LNCAP (cell line): ENCODE measurements at regions not wholly inside any gene's neighbourhood (a gene's known extent, or its start where the extent isn't known, plus 50 kb on each side); places are given as distances from the start of the nearest gene placed in this dataset.

ENCODE experiments used
- TF ChIP-seq, protein P1 (sequence below): fragments of 450-650 bp; IDR thresholded peaks from 2 replicates; pipeline ENCODE4 v1.5.1; 2017; ENCODE audit warnings: mild to moderate bottlenecking

DNA sequence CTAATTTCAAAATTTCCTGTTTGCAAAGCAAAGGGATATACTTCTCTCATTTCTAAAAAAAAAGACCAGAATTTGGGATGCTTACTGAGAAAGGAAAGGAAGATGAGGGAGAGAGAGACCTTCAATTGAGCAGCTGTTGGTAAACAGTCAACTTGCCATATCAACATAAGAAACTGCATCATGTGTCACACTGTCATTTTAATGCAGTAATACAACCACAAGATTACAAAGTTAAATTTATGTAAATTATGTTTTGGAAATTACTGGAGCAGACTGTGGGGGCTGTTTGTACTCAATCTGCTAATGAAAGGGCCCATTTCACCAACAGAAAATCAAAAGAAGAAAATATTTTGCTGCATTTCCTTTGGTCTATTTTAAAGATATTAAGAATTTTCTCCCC is 370.4 kb upstream of the TMPO start:
- TF ChIP-seq, protein P1, sequence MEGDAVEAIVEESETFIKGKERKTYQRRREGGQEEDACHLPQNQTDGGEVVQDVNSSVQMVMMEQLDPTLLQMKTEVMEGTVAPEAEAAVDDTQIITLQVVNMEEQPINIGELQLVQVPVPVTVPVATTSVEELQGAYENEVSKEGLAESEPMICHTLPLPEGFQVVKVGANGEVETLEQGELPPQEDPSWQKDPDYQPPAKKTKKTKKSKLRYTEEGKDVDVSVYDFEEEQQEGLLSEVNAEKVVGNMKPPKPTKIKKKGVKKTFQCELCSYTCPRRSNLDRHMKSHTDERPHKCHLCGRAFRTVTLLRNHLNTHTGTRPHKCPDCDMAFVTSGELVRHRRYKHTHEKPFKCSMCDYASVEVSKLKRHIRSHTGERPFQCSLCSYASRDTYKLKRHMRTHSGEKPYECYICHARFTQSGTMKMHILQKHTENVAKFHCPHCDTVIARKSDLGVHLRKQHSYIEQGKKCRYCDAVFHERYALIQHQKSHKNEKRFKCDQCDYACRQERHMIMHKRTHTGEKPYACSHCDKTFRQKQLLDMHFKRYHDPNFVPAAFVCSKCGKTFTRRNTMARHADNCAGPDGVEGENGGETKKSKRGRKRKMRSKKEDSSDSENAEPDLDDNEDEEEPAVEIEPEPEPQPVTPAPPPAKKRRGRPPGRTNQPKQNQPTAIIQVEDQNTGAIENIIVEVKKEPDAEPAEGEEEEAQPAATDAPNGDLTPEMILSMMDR, result no peak

DNA sequence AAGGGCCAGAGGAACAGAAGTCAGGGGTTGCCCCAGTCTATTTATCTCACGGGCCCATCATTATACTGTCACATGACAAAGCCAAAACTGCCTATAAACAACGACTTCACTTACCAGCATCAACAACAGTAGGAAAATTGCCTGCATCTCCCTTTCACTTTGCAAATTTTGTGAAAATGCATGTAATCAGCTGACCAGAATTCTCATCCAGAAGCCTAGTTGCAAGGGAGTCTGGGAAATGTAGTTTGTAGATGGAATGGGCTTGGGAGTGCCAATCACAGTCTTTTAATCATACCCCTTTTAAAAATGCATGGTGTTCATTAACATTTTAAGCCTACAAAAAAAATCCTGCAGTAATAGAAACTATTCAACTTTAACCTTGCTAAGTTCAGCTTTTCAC is 369.3 kb upstream of the TMPO start:
- TF ChIP-seq, protein P1, result no peak

DNA sequence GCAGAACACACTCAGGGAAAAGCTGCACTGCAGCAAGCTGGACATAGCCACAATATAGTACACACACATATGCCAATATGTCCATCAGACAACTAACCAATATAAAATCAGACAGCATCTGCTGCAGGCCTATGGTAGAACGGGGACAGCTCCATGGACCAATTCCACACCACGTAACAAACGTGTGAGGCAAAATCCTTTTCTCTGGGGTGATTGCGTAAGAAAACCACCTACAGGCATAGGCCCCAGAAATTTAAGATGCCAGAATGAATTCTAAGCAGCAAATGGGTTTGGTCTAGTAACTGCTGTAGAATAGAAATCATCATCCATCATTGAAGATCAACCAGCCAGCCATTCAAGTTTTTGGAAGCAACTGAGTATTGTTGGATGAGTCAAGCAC is 368.9 kb upstream of the TMPO start:
- TF ChIP-seq, protein P1, result no peak

DNA sequence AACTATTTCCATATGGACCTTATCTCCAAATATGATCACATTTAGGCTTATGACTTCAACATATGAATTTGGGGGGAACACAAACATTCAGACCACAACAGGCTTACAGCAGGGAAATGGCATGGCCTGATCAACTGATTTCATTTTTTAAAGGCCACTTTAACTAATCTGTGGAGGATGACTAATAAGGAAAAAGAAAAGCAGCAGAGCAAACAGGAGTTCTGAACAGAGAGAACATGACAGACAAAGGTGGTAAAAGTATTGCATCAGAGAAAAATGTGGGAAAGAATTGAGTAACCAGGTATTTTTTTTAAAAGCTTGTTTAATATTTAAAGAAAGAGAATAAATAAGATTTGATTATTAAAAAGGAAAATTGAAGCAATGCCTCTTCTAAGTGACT is 366.1 kb upstream of the TMPO start:
- TF ChIP-seq, protein P1, result no peak

DNA sequence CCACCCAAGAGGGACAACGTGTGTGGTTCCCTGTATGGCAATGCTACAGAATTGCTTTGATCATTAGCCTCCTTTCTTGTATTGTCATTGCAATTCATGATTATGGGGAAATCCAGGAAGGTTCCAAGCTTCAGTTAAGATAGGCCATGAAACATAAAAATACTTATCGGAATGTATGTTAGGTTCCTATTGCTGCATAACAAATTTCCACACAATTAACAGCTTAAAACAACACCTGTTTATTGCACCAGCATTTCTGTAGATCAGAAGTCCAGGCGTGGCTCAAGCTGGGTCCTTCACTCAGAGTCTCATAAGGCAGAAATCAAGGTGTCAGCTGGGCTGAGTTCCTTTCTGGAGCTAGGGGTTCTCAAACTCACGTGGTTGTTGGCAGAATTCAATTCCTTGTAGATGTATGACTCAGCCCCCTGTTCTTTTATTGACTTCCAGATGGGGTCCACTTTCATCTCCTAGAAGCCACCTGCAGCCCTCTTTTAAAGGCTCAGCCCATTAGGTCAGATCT is 365.6 kb upstream of the TMPO start:
- TF ChIP-seq, protein P1, result no peak

DNA sequence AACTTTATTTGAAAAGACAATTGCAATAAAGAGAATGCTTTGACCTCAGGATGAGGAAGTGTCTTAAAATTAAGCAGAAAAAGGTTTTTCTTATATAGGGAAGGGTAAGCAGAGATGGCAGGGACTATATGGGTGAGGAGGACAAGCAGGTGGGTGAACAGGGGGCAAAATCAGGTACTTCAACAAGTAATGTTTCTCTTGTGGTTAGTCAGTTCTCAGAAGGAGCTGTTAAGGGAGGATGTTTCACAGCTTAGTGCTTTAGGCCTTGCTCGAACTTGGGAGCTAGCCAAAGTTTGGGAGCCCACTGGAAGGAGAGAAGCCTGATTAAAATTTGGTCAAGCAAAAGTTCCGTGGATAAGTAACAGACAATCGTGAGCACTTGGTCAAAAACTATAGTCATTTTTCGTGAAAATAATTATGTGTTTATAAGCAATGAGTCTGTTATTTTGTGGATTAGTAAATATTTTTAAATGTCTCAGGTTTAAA is 364.2 kb upstream of the TMPO start:
- TF ChIP-seq, protein P1, result no peak

DNA sequence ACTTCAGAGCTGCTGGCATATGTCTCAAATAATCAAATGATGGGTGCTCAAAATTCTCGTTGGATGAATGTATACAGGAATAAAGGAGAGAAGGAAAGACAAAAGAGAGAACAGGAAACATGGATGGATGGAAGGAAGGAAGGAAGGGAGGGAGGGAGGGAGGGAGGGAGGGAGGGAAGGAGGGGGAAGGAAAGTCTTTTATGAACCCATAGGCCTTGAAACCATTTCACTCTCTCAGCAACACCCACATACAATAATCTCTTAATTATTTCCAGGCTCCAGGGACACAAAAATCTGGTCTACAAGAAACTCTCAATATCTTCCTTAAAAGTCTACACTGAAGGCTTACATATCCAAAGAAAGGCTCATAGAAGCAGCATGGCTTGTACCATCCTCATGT is 363.4 kb upstream of the TMPO start:
- TF ChIP-seq, protein P1, result no peak

DNA sequence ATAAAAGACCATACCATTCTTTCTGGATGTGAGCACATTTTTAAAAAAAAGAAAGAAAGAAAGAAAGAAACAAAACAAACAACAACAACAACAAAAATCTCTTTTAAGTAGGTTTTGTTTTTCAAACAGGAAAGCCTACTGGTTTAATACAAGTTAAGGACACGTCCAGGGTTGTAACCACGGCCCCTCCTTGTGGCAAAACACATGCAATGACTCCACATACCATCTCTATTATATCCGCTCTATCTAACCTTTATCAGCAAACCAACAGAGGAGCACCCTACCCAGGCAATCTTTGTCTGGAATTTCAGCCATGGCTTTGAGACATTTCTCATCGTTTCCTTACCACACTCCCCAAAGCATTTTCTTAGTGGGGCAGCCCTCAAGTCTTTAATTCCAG is 360.5 kb upstream of the TMPO start:
- TF ChIP-seq, protein P1, result peak; percentile 22; the same call in 1 of the 2 replicates
